Type B pancreatic cell (in vitro differentiated cells): ENCODE measurements at regions not wholly inside any gene's neighbourhood (a gene's known extent, or its start where the extent isn't known, plus 50 kb on each side); places are given as distances from the start of the nearest gene placed in this dataset.
A peak's percentile ranks its signal among the peaks of the same experiment; 100 is the strongest.

Experiments used
- DNase-seq: peaks from one replicate; pipeline ENCODE4 v3.0.0; 2021; ENCODE audit warnings: mixed read lengths; ENCODE audit not compliant: unreplicated experiment; ENCODE audit errors: extremely low spot score
- H3K27ac Mint-ChIP-seq: 2 replicates; pipeline ENCODE4 v1.8.0; 2021; ENCODE audit warnings: mild to moderate bottlenecking, mixed read lengths
- H3K27me3 Mint-ChIP-seq: 2 replicates; pipeline ENCODE4 v1.8.0; 2021; ENCODE audit warnings: mixed read lengths
- H3K36me3 Mint-ChIP-seq: 2 replicates; pipeline ENCODE4 v1.8.0; 2021; ENCODE audit warnings: mixed read lengths
- H3K4me1 Mint-ChIP-seq: one replicate; pipeline ENCODE4 v1.8.0; 2021; ENCODE audit warnings: mixed read lengths; ENCODE audit not compliant: unreplicated experiment
- H3K4me3 Mint-ChIP-seq: 2 replicates; pipeline ENCODE4 v1.8.0; 2021; ENCODE audit warnings: mild to moderate bottlenecking, mixed read lengths
- H3K9me3 Mint-ChIP-seq: 2 replicates; pipeline ENCODE4 v1.8.0; 2021; ENCODE audit warnings: mixed read lengths
- TF ChIP-seq, protein P1 (sequence below): fragments of 200-600 bp; sonication (generic); conservative IDR thresholded peaks from 2 replicates; pipeline ENCODE4 v1.5.0; 2021; ENCODE audit warnings: antibody characterized with exemption, mild to moderate bottlenecking

DNA sequence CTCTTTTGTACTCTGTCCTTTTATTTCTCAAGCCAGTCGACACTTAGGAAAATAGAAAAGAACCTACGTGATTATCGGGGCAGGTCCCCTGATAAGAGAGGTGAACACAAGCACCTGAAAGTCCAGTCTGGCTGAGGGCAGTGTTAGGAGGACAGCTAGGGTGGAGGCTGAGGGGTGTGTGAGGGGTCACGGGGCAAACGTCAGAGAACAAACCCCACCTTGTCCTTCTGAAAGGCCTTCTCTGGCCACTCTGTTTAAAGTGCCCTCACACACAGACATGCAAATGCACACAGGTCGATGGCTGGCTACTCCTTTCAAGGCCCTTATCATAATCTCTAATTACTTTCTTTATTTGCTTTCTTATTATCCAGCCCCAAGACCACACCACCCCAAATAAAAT, 108.8 kb downstream of the ESM1 start:
- TF ChIP-seq, protein P1, sequence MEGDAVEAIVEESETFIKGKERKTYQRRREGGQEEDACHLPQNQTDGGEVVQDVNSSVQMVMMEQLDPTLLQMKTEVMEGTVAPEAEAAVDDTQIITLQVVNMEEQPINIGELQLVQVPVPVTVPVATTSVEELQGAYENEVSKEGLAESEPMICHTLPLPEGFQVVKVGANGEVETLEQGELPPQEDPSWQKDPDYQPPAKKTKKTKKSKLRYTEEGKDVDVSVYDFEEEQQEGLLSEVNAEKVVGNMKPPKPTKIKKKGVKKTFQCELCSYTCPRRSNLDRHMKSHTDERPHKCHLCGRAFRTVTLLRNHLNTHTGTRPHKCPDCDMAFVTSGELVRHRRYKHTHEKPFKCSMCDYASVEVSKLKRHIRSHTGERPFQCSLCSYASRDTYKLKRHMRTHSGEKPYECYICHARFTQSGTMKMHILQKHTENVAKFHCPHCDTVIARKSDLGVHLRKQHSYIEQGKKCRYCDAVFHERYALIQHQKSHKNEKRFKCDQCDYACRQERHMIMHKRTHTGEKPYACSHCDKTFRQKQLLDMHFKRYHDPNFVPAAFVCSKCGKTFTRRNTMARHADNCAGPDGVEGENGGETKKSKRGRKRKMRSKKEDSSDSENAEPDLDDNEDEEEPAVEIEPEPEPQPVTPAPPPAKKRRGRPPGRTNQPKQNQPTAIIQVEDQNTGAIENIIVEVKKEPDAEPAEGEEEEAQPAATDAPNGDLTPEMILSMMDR = no peak
- Mint-ChIP-seq H3K9me3 (no peaks in the 10 kb centered on the region), H3K36me3 (no peaks in the 10 kb centered on the region), H3K4me3 (no peak overlapping the region), H3K27me3 (peaks cover 16% of the 10 kb centered on the region), H3K4me1 (peaks cover 15% of the 10 kb centered on the region), H3K27ac (peak overlapping the region; percentile 13)
- DNase-seq = no peak

DNA sequence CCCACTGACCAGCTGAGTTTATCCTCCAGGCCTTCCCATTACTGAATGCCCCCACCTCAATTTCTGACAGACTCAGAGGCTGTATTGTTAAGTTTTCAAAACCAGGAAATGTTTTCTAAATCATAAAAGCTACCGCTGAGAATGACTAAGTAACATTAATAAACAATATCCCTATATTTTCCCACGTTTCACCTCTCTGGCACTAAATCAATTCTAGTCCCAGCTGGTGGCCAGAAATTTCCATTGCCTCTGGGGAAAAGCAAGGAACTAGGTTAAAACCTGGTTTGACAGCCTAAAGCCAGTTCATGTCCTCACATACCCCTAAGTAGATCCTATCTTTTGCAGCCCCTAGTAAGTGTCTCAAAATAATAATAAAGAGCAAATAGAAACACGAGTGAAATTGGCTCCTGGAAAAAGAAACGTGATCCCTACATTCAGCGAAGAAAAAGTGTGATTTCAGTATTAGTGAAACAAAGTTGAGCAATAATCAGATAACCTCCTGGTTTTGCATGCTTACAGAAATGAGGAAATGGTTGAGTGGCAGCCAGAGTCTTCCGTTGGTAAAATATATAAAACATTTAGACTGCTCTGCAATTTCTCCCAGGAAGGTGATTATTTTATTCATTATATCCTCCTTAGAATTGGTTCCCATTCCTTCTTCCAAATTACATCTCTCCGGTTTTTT, 110.9 kb downstream of the ESM1 start:
- no peaks in the 10 kb centered on the region for H3K36me3 Mint-ChIP-seq
- H3K27me3 Mint-ChIP-seq = peaks cover 13% of the 10 kb centered on the region
- H3K4me3 Mint-ChIP-seq = no peak overlapping the region
- TF ChIP-seq, protein P1 = no peak
- H3K9me3 Mint-ChIP-seq = no peaks in the 10 kb centered on the region
- peak overlapping the region; percentile 19 for H3K27ac Mint-ChIP-seq
- H3K4me1 Mint-ChIP-seq = peaks cover 15% of the 10 kb centered on the region
- DNase-seq = no peak

DNA sequence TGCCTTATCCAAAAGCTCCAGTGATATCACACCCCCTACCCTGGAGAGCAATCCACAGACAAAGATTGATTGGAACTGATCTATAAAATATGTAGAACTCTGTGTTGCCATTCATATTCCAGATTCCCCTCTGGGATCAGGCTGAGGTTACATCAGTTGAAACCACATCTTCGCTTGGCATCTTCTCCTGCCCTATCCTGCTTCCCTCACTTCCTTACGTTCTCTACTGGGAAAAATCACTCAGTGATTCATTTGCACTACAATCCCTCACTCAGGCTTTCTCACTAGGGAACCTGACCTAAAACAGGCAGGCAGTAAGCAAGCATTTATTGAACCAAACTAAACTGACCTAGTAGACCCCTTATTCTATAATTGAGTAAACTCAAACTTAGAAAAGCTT, 111.7 kb downstream of the ESM1 start:
- H3K4me3 Mint-ChIP-seq = no peak overlapping the region
- TF ChIP-seq, protein P1 = no peak
- H3K36me3 Mint-ChIP-seq = no peaks in the 10 kb centered on the region
- peaks cover 13% of the 10 kb centered on the region for H3K27me3 Mint-ChIP-seq
- peaks cover 15% of the 10 kb centered on the region for H3K4me1 Mint-ChIP-seq
- DNase-seq = no peak
- H3K9me3 Mint-ChIP-seq = no peaks in the 10 kb centered on the region
- no peak overlapping the region for H3K27ac Mint-ChIP-seq

DNA sequence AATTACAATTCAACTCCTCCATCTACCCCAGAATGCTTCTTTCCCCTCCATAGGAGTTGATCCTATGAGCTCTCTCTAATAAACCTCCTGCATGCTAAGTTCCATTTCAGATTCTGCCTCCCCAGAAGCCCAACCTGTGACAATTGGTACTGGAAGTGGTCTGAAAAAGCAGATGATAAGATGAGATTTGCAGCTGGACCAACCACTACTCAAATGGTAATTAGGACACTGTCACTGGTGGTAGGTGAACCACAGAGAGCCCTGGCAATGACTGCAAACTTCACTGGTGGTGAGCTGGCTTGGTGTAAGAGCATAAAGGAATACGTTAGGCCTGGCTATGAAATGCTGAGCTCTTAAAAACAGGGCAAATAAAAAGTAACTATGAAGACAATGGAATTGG, 112.6 kb downstream of the ESM1 start:
- H3K27ac Mint-ChIP-seq = no peak overlapping the region
- no peak for DNase-seq
- peaks cover 13% of the 10 kb centered on the region for H3K27me3 Mint-ChIP-seq
- peaks cover 15% of the 10 kb centered on the region for H3K4me1 Mint-ChIP-seq
- no peaks in the 10 kb centered on the region for H3K36me3 Mint-ChIP-seq
- TF ChIP-seq, protein P1 = no peak
- H3K4me3 Mint-ChIP-seq = no peak overlapping the region
- H3K9me3 Mint-ChIP-seq = no peaks in the 10 kb centered on the region

DNA sequence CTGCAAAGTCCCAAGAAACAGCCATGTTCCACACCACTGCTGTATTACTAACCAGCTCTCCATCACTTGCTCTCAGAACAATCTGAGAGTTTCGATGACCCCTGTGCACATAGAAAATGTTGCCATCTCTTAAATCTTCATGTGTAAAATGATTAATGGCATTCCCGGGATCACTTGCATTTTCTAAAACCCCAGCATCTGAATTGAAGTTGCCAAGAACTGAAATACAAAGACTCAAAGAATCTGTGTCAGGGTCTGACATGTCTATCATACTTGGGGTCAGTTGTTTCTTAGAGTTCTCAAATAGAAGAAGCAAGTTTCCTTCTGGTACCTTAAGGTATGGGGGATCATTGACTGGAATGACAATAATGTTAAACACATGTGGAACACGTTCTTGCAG, 115.1 kb downstream of the ESM1 start:
- no peak for DNase-seq
- Mint-ChIP-seq H3K4me1 (peaks cover 11% of the 10 kb centered on the region), H3K27me3 (peaks cover 11% of the 10 kb centered on the region), H3K4me3 (no peak overlapping the region), H3K27ac (no peak overlapping the region), H3K36me3 (no peaks in the 10 kb centered on the region), H3K9me3 (no peaks in the 10 kb centered on the region)
- TF ChIP-seq, protein P1 = no peak

DNA sequence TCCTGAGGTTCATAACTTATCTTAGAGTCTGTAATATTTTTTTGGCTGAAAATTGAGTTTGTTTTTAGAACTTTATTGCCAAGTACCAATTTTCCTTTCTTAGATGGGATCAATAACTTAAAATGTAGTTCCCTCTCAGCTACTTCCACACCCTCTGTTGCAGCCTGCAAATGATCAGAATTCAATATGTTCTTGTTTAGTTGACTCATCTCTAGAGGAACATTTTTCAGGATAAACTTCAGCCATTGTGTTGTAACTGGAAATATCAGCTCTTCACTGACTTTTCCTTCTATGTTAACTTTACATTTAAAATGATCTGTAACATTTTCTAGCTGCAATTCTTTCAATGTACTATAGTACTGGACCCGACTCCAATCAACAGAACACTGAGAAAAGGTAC, 115.7 kb downstream of the ESM1 start:
- TF ChIP-seq, protein P1 = no peak
- H3K36me3 Mint-ChIP-seq = no peaks in the 10 kb centered on the region
- peaks cover 11% of the 10 kb centered on the region for H3K27me3 Mint-ChIP-seq

More for the DNA sequence above, 115.7 kb downstream of the ESM1 start:
- Mint-ChIP-seq H3K27ac (no peak overlapping the region), H3K4me1 (peaks cover 11% of the 10 kb centered on the region), H3K9me3 (no peaks in the 10 kb centered on the region), H3K4me3 (no peak overlapping the region)
- DNase-seq = no peak
